Fibroblast of lung (primary cell): ENCODE measurements at regions not wholly inside any gene's neighbourhood (a gene's known extent, or its start where the extent isn't known, plus 50 kb on each side); places are given as distances from the start of the nearest gene placed in this dataset.
"Not testable (repeated sequence)": the region's sequence is repeated elsewhere in the genome, so short reads cannot be mapped to it uniquely, and the experiment has no call there.

Experiments used
- DNase-seq, 2 donors: peaks; one replicate each; pipeline versions ENCODE4 v3.0.0 to v3.0.0-alpha.2; 2010; ENCODE audit warnings: low read depth in 2 of 2
- H2AFZ ChIP-seq: 2 replicates; pipeline ENCODE4 v1.5.1; 2012; ENCODE audit warnings: low read length, control low read depth, inconsistent platforms
- H3K27ac ChIP-seq: 2 replicates; pipeline ENCODE4 v1.5.1; 2011; ENCODE audit warnings: low read length, control low read depth; ENCODE audit not compliant: insufficient read depth
- H3K27me3 ChIP-seq: 2 replicates; pipeline ENCODE4 v1.5.1; 2011; ENCODE audit warnings: mild to moderate bottlenecking, low read length; ENCODE audit not compliant: control insufficient read depth, insufficient read depth
- H3K36me3 ChIP-seq: 2 replicates; pipeline ENCODE4 v1.5.1; 2011; ENCODE audit warnings: low read length; ENCODE audit not compliant: control insufficient read depth, insufficient read depth
- H3K4me1 ChIP-seq: 2 replicates; pipeline ENCODE4 v1.5.1; 2011; ENCODE audit warnings: low read length; ENCODE audit not compliant: control insufficient read depth, insufficient read depth; ENCODE audit errors: extremely low read depth
- H3K4me2 ChIP-seq: 2 replicates; pipeline ENCODE4 v1.5.1; 2011; ENCODE audit warnings: low read length, control low read depth; ENCODE audit not compliant: insufficient read depth; ENCODE audit errors: extremely low read depth
- H3K4me3 ChIP-seq, 4 experiments: fragments of 200-600 bp in 1 of 4; sonication (generic) in 1 of 4; replicated peaks in 1 of 4; 2 replicates each; pipeline ENCODE4 v1.5.1; 2011 to 2016; ENCODE audit warnings: low read length in 4 of 4, low read depth in 3 of 4, mild to moderate bottlenecking in 3 of 4, control low read depth in 2 of 4, inconsistent platforms in 1 of 4, mixed read lengths in 1 of 4; ENCODE audit not compliant: insufficient read depth in 1 of 4; ENCODE audit errors: control extremely low read depth in 1 of 4
- H3K79me2 ChIP-seq: 2 replicates; pipeline ENCODE4 v1.5.1; 2012; ENCODE audit warnings: mild to moderate bottlenecking, low read length, inconsistent platforms; ENCODE audit not compliant: control insufficient read depth, insufficient read depth
- H3K9ac ChIP-seq: 2 replicates; pipeline ENCODE4 v1.5.1; 2011; ENCODE audit warnings: mild to moderate bottlenecking, low read length, control low read depth; ENCODE audit not compliant: insufficient read depth
- H3K9me3 ChIP-seq: 2 replicates; pipeline ENCODE4 v1.5.1; 2012; ENCODE audit warnings: low read depth, low read length; ENCODE audit not compliant: control insufficient read depth, insufficient read depth
- H4K20me1 ChIP-seq: 2 replicates; pipeline ENCODE4 v1.5.1; 2011; ENCODE audit warnings: low read length; ENCODE audit not compliant: control insufficient read depth, insufficient read depth; ENCODE audit errors: extremely low read depth
- EZH2 ChIP-seq: IDR thresholded peaks from 2 replicates; pipeline ENCODE4 v1.5.1; 2012; ENCODE audit warnings: low read length, control low read depth, mild to moderate bottlenecking; ENCODE audit errors: missing control alignments
- TF ChIP-seq, protein P1 (sequence below), 2 donors: IDR thresholded peaks in 1 of 2; conservative IDR thresholded peaks in 1 of 2; 1 replicate in 1 of 2; 2 replicates in 1 of 2; pipeline ENCODE4 v1.5.1; 2011 to 2012; ENCODE audit warnings: low read length in 2 of 2, control low read depth in 1 of 2, inconsistent platforms in 1 of 2, low read depth in 1 of 2, mild to moderate bottlenecking in 1 of 2

- no peaks in the 10 kb centered on the region for H3K79me2 ChIP-seq
- H3K36me3 ChIP-seq = no peaks in the 10 kb centered on the region
- no peaks in the 10 kb centered on the region for H4K20me1 ChIP-seq
- TF ChIP-seq, protein P1, sequence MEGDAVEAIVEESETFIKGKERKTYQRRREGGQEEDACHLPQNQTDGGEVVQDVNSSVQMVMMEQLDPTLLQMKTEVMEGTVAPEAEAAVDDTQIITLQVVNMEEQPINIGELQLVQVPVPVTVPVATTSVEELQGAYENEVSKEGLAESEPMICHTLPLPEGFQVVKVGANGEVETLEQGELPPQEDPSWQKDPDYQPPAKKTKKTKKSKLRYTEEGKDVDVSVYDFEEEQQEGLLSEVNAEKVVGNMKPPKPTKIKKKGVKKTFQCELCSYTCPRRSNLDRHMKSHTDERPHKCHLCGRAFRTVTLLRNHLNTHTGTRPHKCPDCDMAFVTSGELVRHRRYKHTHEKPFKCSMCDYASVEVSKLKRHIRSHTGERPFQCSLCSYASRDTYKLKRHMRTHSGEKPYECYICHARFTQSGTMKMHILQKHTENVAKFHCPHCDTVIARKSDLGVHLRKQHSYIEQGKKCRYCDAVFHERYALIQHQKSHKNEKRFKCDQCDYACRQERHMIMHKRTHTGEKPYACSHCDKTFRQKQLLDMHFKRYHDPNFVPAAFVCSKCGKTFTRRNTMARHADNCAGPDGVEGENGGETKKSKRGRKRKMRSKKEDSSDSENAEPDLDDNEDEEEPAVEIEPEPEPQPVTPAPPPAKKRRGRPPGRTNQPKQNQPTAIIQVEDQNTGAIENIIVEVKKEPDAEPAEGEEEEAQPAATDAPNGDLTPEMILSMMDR (conservative IDR thresholded peaks at IDR 0.05 in 1 of 2, IDR thresholded peaks at IDR 0.05 in 1 of 2; ENCODE audit: low read depth in 1 of 2, low read length in 2 of 2) = no peak
- no peak for TF ChIP-seq EZH2
- no peak overlapping the region for H2AFZ ChIP-seq
- no peak overlapping the region for H3K9ac ChIP-seq
- H3K4me3 ChIP-seq = no peak overlapping the region
- no peak for DNase-seq
- no peaks in the 10 kb centered on the region for H3K27me3 ChIP-seq
- H3K27ac ChIP-seq = no peak overlapping the region
- H3K9me3 ChIP-seq = no peaks in the 10 kb centered on the region
- no peaks in the 10 kb centered on the region for H3K4me1 ChIP-seq
- no peak overlapping the region for H3K4me2 ChIP-seq
These were observed 89.3 kb upstream of the ST8SIA4 start for GRCh38 chr5:100992354-100992753.

- not testable (repeated sequence) for DNase-seq, H3K79me2 ChIP-seq, H3K4me3 ChIP-seq, H3K9ac ChIP-seq, H3K36me3 ChIP-seq, H2AFZ ChIP-seq, H3K27ac ChIP-seq, H3K4me2 ChIP-seq, H3K27me3 ChIP-seq, H3K4me1 ChIP-seq, H4K20me1 ChIP-seq, H3K9me3 ChIP-seq
These were observed 80.5 kb upstream of the ST8SIA4 start for GRCh38 chr5:100983601-100984000.

DNA sequence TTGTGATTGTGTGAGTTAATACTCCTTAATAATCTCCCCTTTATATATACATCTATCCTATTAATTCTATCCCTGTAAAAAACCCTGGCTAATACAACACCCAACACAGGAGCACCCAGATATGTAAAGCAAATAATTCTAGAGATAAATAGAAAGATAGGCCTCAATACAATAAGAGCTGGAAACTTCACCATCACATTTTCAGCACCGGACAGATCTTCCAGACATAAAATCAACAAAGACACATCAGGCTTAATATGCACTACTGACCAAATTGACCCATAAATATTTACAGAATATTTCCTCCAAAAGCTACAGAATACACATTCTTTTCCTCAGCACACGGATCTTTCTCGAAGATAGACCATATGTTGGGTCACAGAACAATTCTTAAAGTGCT is 71.0 kb upstream of the ST8SIA4 start:
- H3K27me3 ChIP-seq = no peaks in the 10 kb centered on the region
- no peak overlapping the region for H3K4me2 ChIP-seq
- no peak overlapping the region for H3K4me3 ChIP-seq
- peaks cover 1% of the 10 kb centered on the region for H4K20me1 ChIP-seq
- H3K9ac ChIP-seq = no peak overlapping the region
- H3K4me1 ChIP-seq = no peaks in the 10 kb centered on the region
- H3K27ac ChIP-seq = no peak overlapping the region
- TF ChIP-seq EZH2 = no peak
- TF ChIP-seq, protein P1 (conservative IDR thresholded peaks at IDR 0.05 in 1 of 2, IDR thresholded peaks at IDR 0.05 in 1 of 2; ENCODE audit: low read depth in 1 of 2, low read length in 2 of 2) = no peak
- no peaks in the 10 kb centered on the region for H3K79me2 ChIP-seq
- no peak overlapping the region for H2AFZ ChIP-seq
- DNase-seq = no peak
- H3K9me3 ChIP-seq = no peaks in the 10 kb centered on the region
- no peaks in the 10 kb centered on the region for H3K36me3 ChIP-seq
